Neutrophil (primary cell): ENCODE measurements at regions not wholly inside any gene's neighbourhood (a gene's known extent, or its start where the extent isn't known, plus 50 kb on each side); places are given as distances from the start of the nearest gene placed in this dataset.

Experiments
- H3K27ac ChIP-seq: fragments of 200-600 bp; sonication (generic); 2 replicates; pipeline ENCODE4 v1.5.1; 2016; ENCODE audit warnings: mild to moderate bottlenecking, moderate library complexity
- H3K27me3 ChIP-seq: fragments of 200-600 bp; sonication (generic); 2 replicates; pipeline ENCODE4 v1.6.0; 2016; ENCODE audit warnings: mild to moderate bottlenecking
- H3K36me3 ChIP-seq: fragments of 200-600 bp; sonication (generic); 2 replicates; pipeline ENCODE4 v1.5.1; 2017
- H3K4me1 ChIP-seq, 2 experiments: fragments of 200-600 bp in 1 of 2; sonication (generic) in 1 of 2; 1 replicate in 1 of 2; 2 replicates in 1 of 2; pipeline versions ENCODE4 v1.5.1 to v1.6.1; 2013 to 2016; ENCODE audit warnings: low read depth in 1 of 2, low read length in 1 of 2, mild to moderate bottlenecking in 1 of 2, moderate library complexity in 1 of 2; ENCODE audit not compliant: control insufficient read depth in 1 of 2, insufficient read depth in 1 of 2
- H3K4me3 ChIP-seq, 2 experiments: fragments of 200-600 bp in 1 of 2; sonication (generic) in 1 of 2; 1 replicate in 1 of 2; 2 replicates in 1 of 2; pipeline ENCODE4 v1.5.1; 2013 to 2016; ENCODE audit warnings: low read depth in 1 of 2, low read length in 1 of 2, mild to moderate bottlenecking in 1 of 2, moderate library complexity in 1 of 2
- H3K9me3 ChIP-seq: fragments of 200-600 bp; sonication (generic); 2 replicates; pipeline ENCODE4 v1.5.1; 2016
- CTCF ChIP-seq: fragments of 200-600 bp; sonication (generic); IDR thresholded peaks from 2 replicates; pipeline ENCODE4 v1.5.1; 2016; ENCODE audit warnings: antibody characterized with exemption

GRCh38 chr18:38406607-38407006 lies 841.0 kb upstream of the CELF4 start:
- TF ChIP-seq CTCF, result no peak
- no peak overlapping the region for H3K4me3 ChIP-seq
- no peaks in the 10 kb centered on the region for H3K9me3 ChIP-seq
- no peaks in the 10 kb centered on the region for H3K27me3 ChIP-seq
- H3K36me3 ChIP-seq, result no peaks in the 10 kb centered on the region
- no peak overlapping the region for H3K27ac ChIP-seq
- no peaks in the 10 kb centered on the region for H3K4me1 ChIP-seq

GRCh38 chr18:38402509-38402908 lies 836.9 kb upstream of the CELF4 start:
- H3K4me1 ChIP-seq, result no peaks in the 10 kb centered on the region
- H3K36me3 ChIP-seq, result no peaks in the 10 kb centered on the region

GRCh38 chr18:38397094-38397493 lies 831.5 kb upstream of the CELF4 start:
- Histone ChIP-seq H3K4me3 (no peak overlapping the region), H3K4me1 (no peaks in the 10 kb centered on the region), H3K27ac (no peak overlapping the region), H3K9me3 (no peaks in the 10 kb centered on the region), H3K36me3 (no peaks in the 10 kb centered on the region), H3K27me3 (no peaks in the 10 kb centered on the region)
- no peak for TF ChIP-seq CTCF

More at GRCh38 chr18:38402509-38402908, 836.9 kb upstream of the CELF4 start:
- H3K27me3 ChIP-seq, result no peaks in the 10 kb centered on the region
- H3K9me3 ChIP-seq, result no peaks in the 10 kb centered on the region
- no peak overlapping the region for H3K27ac ChIP-seq
- H3K4me3 ChIP-seq, result no peak overlapping the region
- TF ChIP-seq CTCF, result no peak

GRCh38 chr18:38386146-38386545 lies 820.5 kb upstream of the CELF4 start:
- no peaks in the 10 kb centered on the region for H3K27me3 ChIP-seq
- H3K27ac ChIP-seq, result no peak overlapping the region
- H3K4me1 ChIP-seq, result no peaks in the 10 kb centered on the region
- no peak overlapping the region for H3K4me3 ChIP-seq
- no peak for TF ChIP-seq CTCF
- no peaks in the 10 kb centered on the region for H3K9me3 ChIP-seq
- no peaks in the 10 kb centered on the region for H3K36me3 ChIP-seq

- Histone ChIP-seq H3K9me3 (no peaks in the 10 kb centered on the region), H3K4me1 (no peaks in the 10 kb centered on the region), H3K36me3 (no peaks in the 10 kb centered on the region), H3K27ac (no peak overlapping the region), H3K27me3 (no peaks in the 10 kb centered on the region), H3K4me3 (no peak overlapping the region)
- TF ChIP-seq CTCF, result no peak
These were observed 804.4 kb upstream of the CELF4 start for GRCh38 chr18:38369772-38370690.
